DND-41 (cell line): ENCODE measurements at regions not wholly inside any gene's neighbourhood (a gene's known extent, or its start where the extent isn't known, plus 50 kb on each side); places are given as distances from the start of the nearest gene placed in this dataset.

Experiments
- ATAC-seq: fragments of 200-7000 bp; cut with Tn5 transposase; 3 replicates; pipeline ENCODE4 v1.9.1; 2021; ENCODE audit warnings: low read depth; ENCODE audit not compliant: insufficient read depth
- DNase-seq: peaks from one replicate; pipeline ENCODE4 v3.0.0-alpha.2; 2020
- H2AFZ ChIP-seq: 2 replicates; pipeline ENCODE4 v1.6.0; 2012; ENCODE audit warnings: low read depth, low read length
- H3K27ac ChIP-seq: 2 replicates; pipeline ENCODE4 v1.5.1; 2012; ENCODE audit warnings: low read length, inconsistent platforms
- H3K27me3 ChIP-seq: fragments of 200-600 bp; sonication (generic); 2 replicates; pipeline ENCODE4 v1.6.0; 2012; ENCODE audit warnings: low read length, mild to moderate bottlenecking, inconsistent platforms; ENCODE audit not compliant: insufficient read depth, poor library complexity
- H3K36me3 ChIP-seq: 2 replicates; pipeline ENCODE4 v1.5.1; 2012; ENCODE audit warnings: low read length, inconsistent platforms; ENCODE audit not compliant: insufficient read depth
- H3K4me1 ChIP-seq: 2 replicates; pipeline ENCODE4 v1.5.1; 2012; ENCODE audit warnings: mild to moderate bottlenecking, low read length; ENCODE audit not compliant: insufficient read depth
- H3K4me2 ChIP-seq: 2 replicates; pipeline ENCODE4 v1.6.0; 2012; ENCODE audit warnings: mild to moderate bottlenecking, moderate library complexity, low read length, inconsistent platforms; ENCODE audit not compliant: insufficient read depth
- H3K4me3 ChIP-seq, 2 experiments: fragments of 200-600 bp in 1 of 2; shearing (Covaris generic) in 1 of 2; 2 replicates each; pipeline ENCODE4 v1.5.1; 2012 to 2016; ENCODE audit warnings: inconsistent platforms in 2 of 2, low read length in 2 of 2, mild to moderate bottlenecking in 2 of 2, low read depth in 1 of 2, moderate library complexity in 1 of 2
- H3K79me2 ChIP-seq: 2 replicates; pipeline ENCODE4 v1.6.0; 2012; ENCODE audit warnings: low read length, inconsistent platforms; ENCODE audit not compliant: insufficient read depth
- H3K9ac ChIP-seq: 2 replicates; pipeline ENCODE4 v1.6.0; 2012; ENCODE audit warnings: low read depth, mild to moderate bottlenecking, inconsistent platforms, low read length, moderate library complexity
- H3K9me3 ChIP-seq: 2 replicates; pipeline ENCODE4 v1.5.1; 2012; ENCODE audit warnings: low read length, moderate library complexity, mild to moderate bottlenecking, inconsistent platforms; ENCODE audit not compliant: insufficient read depth, severe bottlenecking
- H4K20me1 ChIP-seq: 2 replicates; pipeline ENCODE4 v1.6.0; 2012; ENCODE audit warnings: low read length; ENCODE audit not compliant: insufficient read depth
- CTCF ChIP-seq: IDR thresholded peaks from 2 replicates; pipeline ENCODE4 v1.5.1; 2012; ENCODE audit warnings: borderline replicate concordance, low read length, moderate library complexity, mild to moderate bottlenecking; ENCODE audit not compliant: poor library complexity, severe bottlenecking; ENCODE audit errors: extremely low read depth
- EZH2 ChIP-seq: IDR thresholded peaks from 3 replicates; pipeline ENCODE4 v1.6.1; 2012; ENCODE audit warnings: borderline replicate concordance, low read depth, mild to moderate bottlenecking, moderate library complexity, low read length, inconsistent platforms; ENCODE audit not compliant: severe bottlenecking

DNA sequence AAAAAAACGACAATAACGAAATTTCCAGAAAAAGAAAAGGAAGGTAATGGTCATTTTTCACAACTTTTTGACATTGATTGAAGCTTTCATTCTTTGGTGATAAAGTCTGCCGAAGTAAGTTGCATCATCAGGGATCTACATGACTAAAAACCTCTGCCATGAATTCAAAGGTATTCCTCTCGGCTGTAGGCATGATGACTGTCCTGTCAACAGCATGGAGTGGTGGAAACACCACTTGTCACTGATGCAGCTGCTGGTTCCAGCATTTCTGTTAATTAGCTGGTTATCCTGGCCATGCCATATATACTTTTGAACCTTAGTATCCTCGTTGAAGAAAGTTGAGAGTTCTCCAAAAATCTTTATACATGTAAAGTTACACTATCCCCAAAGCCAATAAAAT lies 859.0 kb upstream of the ARPP21 start:
- peaks cover 5% of the 10 kb centered on the region for H3K4me1 ChIP-seq
- H3K4me2 ChIP-seq = no peak overlapping the region
- no peak overlapping the region for H3K4me3 ChIP-seq
- TF ChIP-seq CTCF = no peak
- TF ChIP-seq EZH2 = no peak
- H3K27me3 ChIP-seq = no peaks in the 10 kb centered on the region
- H3K27ac ChIP-seq = no peak overlapping the region
- H2AFZ ChIP-seq = no peak overlapping the region
- no peaks in the 10 kb centered on the region for H3K79me2 ChIP-seq
- DNase-seq (no peak), ATAC-seq (no peak)
- no peaks in the 10 kb centered on the region for H3K9me3 ChIP-seq
- no peak overlapping the region for H3K9ac ChIP-seq
- no peaks in the 10 kb centered on the region for H4K20me1 ChIP-seq
- H3K36me3 ChIP-seq = no peaks in the 10 kb centered on the region

DNA sequence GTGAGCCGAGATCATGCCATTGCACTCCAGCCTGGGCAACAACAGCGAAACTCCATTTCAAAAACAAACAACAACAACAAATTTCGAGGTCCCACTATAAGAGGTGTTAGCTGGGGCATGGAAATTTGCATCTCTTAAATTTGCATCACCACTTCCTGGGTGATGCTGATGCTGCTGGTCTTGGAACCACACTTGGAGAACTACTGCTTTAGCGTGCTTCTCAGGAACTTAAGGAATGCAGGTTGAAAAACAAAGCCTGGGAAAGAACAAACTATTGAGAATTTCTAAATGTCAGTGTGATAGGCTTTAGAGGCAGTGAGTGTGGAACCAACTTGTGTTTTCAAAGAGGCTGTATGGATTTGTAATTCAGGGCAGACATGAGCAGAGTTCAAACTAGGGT lies 858.4 kb upstream of the ARPP21 start:
- no peak overlapping the region for H2AFZ ChIP-seq
- H3K4me2 ChIP-seq = no peak overlapping the region
- ATAC-seq = no peak
- H3K4me1 ChIP-seq = peaks cover 5% of the 10 kb centered on the region
- no peaks in the 10 kb centered on the region for H3K36me3 ChIP-seq
- no peaks in the 10 kb centered on the region for H3K27me3 ChIP-seq
- DNase-seq = no peak
- TF ChIP-seq EZH2 = no peak
- TF ChIP-seq CTCF = no peak
- no peaks in the 10 kb centered on the region for H3K9me3 ChIP-seq
- no peak overlapping the region for H3K4me3 ChIP-seq
- no peak overlapping the region for H3K9ac ChIP-seq
- no peaks in the 10 kb centered on the region for H4K20me1 ChIP-seq
- no peaks in the 10 kb centered on the region for H3K79me2 ChIP-seq
- no peak overlapping the region for H3K27ac ChIP-seq

- Histone ChIP-seq H3K27ac (no peak overlapping the region), H3K27me3 (no peaks in the 10 kb centered on the region), H3K79me2 (no peaks in the 10 kb centered on the region), H2AFZ (no peak overlapping the region), H3K9me3 (no peaks in the 10 kb centered on the region), H3K4me2 (no peak overlapping the region), H3K9ac (no peak overlapping the region), H3K36me3 (no peaks in the 10 kb centered on the region), H4K20me1 (no peaks in the 10 kb centered on the region), H3K4me3 (no peak overlapping the region), H3K4me1 (peaks cover 5% of the 10 kb centered on the region)
- DNase-seq (no peak), ATAC-seq (peak; percentile 31; the same call in 1 of the 3 replicates)
- TF ChIP-seq CTCF (no peak), EZH2 (no peak)
Measured at GRCh38 chr3:34782871-34783270, 856.5 kb upstream of the ARPP21 start.

- Histone ChIP-seq H3K79me2 (no peaks in the 10 kb centered on the region), H4K20me1 (no peaks in the 10 kb centered on the region), H3K9ac (no peak overlapping the region), H3K36me3 (no peaks in the 10 kb centered on the region), H3K27ac (no peak overlapping the region), H3K4me2 (no peak overlapping the region), H3K4me3 (no peak overlapping the region), H3K27me3 (no peaks in the 10 kb centered on the region), H3K4me1 (peaks cover 5% of the 10 kb centered on the region), H3K9me3 (no peaks in the 10 kb centered on the region), H2AFZ (no peak overlapping the region)
- TF ChIP-seq EZH2 (no peak), CTCF (no peak)
- ATAC-seq (no peak), DNase-seq (no peak)
Measured at GRCh38 chr3:34783876-34784275, 855.4 kb upstream of the ARPP21 start.
